VCaP (cell line): ENCODE measurements at regions not wholly inside any gene's neighbourhood (a gene's known extent, or its start where the extent isn't known, plus 50 kb on each side); places are given as distances from the start of the nearest gene placed in this dataset.

Experiments
- H3K27ac ChIP-seq: fragments of 450-650 bp; 2 replicates; pipeline ENCODE4 v1.5.1; 2017
- CTCF ChIP-seq: fragments of 450-650 bp; conservative IDR thresholded peaks from 2 replicates; pipeline ENCODE4 v1.5.1; 2017; ENCODE audit warnings: mild to moderate bottlenecking, moderate library complexity

GRCh38 chr2:65566617-65567016 is 134.2 kb upstream of the SPRED2 start:
- no peak for TF ChIP-seq CTCF
- H3K27ac ChIP-seq: no peak overlapping the region

GRCh38 chr2:65565681-65566080 is 133.3 kb upstream of the SPRED2 start:
- TF ChIP-seq CTCF: no peak
- no peak overlapping the region for H3K27ac ChIP-seq

GRCh38 chr2:65564299-65564698 is 131.9 kb upstream of the SPRED2 start:
- no peak overlapping the region for H3K27ac ChIP-seq
- no peak for TF ChIP-seq CTCF

- H3K27ac ChIP-seq: no peak overlapping the region
- TF ChIP-seq CTCF: no peak
These were observed 130.5 kb upstream of the SPRED2 start for GRCh38 chr2:65562890-65563289.

- no peak overlapping the region for H3K27ac ChIP-seq
- no peak for TF ChIP-seq CTCF
These were observed 126.3 kb upstream of the SPRED2 start for GRCh38 chr2:65558743-65559142.

- TF ChIP-seq CTCF: no peak
These were observed 125.5 kb upstream of the SPRED2 start for GRCh38 chr2:65557616-65558573.

GRCh38 chr2:65554765-65555591 is 122.6 kb upstream of the SPRED2 start:
- no peak for TF ChIP-seq CTCF
- H3K27ac ChIP-seq: no peak overlapping the region

More at GRCh38 chr2:65557616-65558573, 125.5 kb upstream of the SPRED2 start:
- H3K27ac ChIP-seq: no peak overlapping the region
